ENCODE measurements at regions not wholly inside any gene's neighbourhood (a gene's known extent, or its start where the extent isn't known, plus 50 kb on each side); places are given as distances from the start of the nearest gene placed in this dataset.
"Not testable (repeated sequence)": the region's sequence is repeated elsewhere in the genome, so short reads cannot be mapped to it uniquely, and the experiment has no call there.

DNA sequence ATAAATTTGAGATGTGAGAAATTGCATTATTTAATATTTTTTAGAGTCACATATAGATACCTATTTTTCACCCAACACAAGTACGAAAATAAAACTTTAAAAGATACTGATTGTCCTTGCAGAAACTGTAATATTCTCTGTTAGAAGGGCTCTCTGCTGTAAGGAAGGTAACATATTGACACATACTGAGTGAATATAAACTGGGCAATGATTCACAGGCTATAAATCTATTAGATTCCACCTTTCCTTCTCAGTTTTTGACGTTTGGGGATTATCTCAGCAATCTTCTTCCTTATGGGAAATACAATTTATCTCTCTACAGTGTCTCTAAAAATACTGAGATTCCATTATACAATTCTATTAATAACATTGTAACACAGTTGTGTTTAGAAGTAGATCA, 229.1 kb upstream of the MAP2 start:
- no peak for DNase-seq

DNA sequence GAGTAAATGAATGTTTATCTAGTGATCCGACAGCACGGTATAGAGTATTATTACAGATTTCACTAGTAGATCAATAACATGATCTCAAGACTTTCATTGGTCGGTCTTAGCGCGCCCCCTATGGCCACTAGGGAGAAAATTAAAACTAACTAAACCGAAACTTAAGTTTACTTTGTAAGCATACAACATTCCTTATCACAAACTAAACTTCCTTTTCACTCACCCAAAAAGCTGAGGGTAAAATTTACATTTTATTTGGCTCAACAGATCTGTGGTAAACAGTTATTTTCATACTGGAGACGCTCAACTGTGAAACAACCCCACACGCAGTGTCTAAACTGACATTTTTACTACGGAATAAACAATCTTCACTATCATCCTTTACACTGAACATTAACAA, 215.6 kb upstream of the MAP2 start:
- DNase-seq = no peak

DNA sequence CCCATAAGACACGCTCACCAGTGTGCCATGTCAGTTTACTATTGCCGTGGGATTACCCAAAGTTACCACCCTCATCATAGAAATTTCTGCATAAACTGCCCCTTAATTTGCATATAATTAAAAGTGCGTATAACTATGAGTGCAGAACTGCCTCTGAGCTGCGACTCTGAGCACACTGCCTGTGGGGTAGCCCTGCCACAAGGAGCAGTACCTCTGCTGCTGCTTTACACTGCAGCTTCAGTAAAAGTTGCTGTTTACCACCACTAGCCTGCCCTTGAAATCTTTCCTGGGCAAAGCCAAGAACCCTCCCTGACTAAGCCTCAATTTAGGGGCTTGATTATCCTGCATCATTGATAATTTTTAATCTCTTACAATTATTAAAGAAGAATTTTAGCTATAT, 213.9 kb upstream of the MAP2 start:
- DNase-seq = no peak

DNA sequence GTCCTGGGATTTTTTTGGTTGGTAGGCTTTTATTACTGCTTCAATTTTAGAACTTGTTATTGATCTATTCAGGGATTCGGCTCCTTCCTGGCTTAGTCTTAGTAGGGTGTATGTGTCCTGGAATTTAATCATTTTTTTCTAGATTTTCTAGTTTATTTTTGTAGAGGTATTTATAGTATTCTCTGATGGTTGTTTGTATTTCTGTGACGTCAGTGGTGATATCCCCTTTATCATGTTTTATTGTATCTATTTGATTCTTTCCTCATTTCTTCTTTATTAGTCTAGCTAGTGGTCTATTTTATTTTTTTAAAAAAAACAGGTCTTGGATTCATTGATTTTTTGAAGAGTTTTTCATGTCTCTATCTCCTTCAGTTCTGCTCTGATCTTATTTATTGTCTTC, 193.3 kb upstream of the MAP2 start:
- DNase-seq = no peak

DNA sequence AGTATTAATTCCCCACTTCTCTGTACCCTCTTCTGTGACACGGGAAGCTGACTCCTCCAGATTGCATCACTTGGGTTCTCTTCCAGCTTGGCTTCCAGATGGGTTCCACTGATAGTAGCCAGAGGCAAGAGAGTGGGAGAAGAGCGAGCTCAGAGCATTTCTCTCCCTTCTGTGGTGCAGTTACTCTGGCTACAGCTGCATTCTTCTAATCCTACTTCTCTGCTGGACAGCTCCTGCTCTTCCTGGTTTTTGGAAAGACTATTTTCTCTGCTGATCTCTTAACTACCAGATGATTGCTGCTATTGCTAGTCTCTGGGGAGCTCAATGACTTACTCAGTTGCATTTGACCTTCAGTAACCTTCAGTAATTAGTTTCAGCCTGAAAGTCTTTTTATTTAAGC, 187.5 kb upstream of the MAP2 start:
- no peak for DNase-seq

DNA sequence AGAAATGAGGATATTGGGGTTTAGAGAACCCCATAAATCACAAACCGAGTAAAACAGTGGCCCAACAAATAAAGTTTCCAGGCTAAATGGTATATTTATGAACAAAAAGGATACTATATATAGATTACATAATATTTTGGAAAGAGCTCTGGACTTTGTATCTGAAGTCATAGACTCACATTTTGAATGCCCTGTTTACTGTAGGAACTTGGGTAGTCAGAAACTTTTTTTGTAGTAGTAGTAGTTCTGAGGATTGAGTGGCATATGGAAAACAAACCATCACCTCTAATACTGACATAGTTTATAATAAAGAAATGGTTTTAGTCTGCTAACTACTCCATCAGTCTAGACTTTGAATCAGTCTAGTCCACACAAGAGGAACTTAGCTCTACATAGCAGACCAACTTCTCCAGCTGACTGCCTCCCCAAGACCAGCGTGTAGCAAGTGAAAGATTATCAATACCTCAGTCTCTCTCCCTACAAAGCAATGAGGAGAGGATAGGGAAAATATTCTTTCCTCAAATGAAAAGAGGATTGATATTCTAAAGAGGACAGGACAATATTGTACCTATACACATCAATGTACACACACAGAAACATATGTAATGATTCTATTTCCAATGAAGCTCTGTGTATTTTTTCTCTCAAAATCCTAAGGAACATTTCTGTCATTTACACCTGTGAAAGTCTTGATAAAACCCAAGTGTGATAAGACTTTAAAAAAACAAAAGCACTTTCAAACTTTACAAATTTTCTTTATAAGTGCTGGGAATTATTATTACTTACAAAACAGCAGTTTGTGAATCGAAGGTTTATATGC, 184.9 kb upstream of the MAP2 start:
- no peak for DNase-seq

DNA sequence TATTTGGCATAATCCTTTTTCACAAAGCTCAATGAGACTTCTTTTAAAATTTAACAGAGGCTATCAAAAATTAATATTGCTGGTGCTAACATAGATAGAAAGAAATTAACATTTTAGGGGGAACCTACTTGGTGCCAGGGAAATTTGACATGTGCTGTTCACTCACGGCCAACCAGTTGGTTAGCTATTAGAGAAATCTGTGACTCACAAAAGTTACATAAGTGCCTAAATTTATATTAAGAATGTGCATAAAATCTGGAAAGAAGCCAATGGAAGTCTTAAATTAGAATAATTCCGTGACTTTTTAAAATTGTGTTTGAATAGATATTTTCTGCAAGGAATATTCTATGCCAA, 184.3 kb upstream of the MAP2 start:
- no peak for DNase-seq

DNA sequence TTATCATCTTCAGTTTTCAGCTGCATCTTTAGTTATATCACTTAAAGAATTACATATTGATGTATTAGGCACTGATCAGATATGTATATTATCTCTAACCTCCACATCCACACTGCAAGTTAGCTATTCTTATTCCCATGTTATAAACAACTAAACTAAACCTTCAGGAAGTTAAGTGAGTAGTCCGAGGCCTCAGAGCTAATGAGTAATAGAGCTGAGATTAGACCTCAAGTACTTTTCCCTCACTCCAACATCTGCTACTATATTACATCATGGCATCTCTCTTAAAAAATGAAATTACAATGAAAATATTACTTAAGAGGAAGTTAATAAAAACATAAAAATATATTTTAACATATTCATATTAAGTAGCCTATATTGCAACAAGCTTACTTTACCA, 183.6 kb upstream of the MAP2 start:
- DNase-seq = no peak

DNA sequence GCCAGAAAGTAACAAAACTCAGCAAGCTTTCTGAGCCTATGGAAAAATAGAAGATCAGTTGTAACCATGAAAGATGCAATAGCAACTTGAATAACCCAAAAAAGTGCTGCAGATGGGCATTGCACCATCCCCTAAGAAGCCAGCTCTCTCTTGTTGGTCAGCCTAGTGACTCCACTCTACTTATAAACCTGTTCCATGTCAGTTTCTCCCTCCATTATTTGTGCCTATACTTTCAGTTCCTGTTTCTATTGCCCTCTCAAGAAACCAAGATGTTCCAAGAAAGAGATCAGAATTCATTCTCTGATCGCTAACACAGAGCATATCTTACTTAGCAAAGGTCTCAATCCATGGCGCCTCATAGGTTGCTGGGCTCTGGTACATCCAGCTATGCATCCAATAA, 170.3 kb upstream of the MAP2 start:
- DNase-seq = no peak

DNA sequence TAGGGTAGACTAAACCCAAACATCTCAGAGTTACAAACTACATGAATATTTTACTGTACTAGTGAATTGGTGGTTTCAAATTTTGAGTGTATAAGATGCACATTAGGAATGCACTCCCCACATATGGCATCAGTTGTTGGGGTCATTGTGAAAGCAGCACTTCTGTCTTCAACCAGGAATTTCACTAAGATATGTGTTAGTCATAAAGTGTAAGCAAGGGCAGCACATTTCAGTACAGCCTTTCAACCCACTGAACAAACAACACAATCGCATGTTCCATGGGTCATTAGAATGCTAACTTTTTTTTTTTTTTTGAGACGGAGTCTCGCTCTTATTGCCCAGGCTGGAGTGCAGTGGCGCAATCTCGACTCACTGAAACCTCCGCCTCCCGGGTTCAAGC, 164.1 kb upstream of the MAP2 start:
- DNase-seq = no peak

DNA sequence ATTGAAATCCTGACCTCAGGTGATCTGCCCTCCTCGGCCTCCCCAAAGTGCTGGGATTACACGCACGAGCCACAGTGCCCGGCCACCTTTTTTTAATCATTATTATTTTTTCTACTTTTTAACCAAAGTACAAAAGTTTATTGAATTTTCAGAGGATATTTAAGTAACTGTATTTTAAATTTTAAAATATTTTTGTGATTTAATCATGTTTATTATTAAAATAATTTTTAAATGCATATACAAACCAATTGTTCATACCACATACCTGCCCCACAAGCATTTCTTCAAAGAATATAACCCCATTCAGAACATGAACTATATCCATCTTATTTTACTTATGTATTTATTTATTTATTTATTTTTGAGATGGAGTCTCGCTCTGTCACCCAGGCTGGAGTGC, 163.6 kb upstream of the MAP2 start:
- no peak for DNase-seq

DNA sequence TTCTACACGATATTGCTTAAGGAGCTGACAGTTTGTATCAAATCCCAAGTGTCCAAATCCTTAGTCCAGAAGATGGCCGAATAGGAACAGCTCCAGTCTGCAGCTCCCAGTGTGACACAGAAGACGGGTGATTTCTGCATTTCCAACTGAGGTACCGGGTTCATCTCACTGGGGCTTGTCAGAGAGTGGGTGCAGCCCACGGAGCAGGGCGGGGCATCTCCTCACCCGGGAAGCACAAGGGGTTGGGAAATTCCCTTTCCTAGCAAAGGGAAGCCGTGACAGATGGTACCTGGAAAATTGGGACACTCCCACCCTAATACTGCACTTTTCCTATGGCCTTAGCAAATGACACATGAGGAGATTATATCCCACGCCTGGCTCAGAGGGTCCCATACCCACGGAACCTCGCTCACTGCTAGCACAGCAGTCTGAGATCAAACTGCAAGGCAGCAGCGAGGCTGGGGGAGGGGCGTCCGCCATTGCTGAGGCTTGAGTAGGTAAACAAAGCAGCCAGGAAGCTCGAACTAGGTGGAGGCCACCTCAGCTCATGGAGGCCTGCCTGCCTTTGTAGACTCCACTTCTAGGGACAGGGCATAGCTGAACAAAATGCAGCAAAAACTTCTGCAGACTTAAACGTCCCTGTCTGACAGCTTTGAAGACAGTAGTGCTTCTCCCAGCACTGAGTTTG, 162.3 kb upstream of the MAP2 start:
- not testable (repeated sequence) for DNase-seq

DNA sequence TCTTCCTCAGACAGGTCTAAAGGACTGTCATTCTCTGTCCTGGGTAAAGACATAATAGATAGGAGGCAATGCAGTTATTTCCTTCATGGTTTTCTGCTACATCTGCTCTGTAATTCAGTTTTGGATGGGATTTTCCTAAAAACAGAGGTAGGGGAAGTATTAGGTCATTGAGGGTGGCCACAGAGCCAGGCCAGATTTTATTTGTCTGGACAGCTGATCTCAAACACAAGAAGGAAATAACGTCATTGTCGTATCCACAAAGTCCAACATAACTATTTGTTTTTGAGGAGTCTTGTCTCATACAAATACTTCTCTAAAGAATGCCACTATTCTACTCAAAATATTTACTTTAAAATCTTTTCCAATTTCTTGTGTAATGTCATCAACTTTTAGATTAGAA, 154.8 kb upstream of the MAP2 start:
- no peak for DNase-seq

DNA sequence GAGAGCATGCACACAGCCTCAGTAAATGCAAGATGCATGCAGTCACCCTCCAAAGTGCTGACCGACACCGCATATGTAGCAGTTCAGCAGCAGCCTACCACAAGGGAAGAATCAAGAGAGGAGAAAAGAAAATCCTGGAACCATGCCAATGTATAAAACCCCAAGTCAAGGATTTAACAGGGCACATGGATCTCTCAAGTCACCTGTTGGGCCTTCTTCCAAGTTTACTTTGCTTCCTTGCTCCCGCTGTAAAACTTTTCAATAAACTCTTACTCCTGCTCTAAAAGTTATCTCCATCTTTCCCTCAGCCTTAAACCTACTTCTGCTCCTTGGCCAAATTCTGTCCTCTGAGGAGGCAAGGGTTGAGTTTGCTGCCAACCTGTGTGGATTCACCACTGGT, 147.8 kb upstream of the MAP2 start:
- DNase-seq = no peak

DNA sequence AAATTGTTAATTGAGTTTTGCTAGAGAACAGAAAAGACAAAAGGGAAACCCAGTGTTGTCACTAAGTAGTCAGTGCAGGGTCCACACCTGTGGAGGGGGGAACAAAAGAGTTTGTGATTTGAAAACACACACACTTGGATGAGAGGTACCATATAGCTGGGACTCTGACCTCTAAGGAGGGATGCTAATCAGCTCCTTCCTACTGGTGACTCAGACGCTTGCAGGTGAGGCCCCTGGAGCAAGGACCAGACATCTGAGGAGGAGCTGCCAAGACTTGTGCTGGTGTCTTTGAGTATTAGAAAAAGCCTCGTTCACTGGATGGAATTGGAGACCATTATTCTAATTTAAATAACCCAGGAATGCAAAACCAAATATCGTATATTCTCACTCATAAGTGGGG, 146.4 kb upstream of the MAP2 start:
- DNase-seq = no peak

DNA sequence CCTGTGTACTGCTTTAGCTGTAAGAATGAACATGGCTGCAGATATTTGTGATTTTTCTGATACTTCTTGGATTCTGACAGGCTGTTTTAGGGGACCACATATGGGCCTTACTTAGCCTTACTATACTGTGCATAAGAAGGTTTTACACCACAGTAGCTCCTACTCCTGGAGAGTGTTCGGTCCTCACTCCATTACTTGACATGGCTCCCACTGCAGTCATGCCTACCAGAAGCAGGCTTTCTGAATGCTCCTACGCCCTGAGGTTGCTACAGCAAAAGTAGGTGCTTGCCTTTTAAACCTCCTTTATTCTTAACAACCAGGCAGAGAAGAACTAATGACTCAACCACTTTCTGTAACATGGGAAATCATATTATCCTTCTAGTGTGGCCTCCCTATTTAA, 125.2 kb upstream of the MAP2 start:
- no peak for DNase-seq

DNA sequence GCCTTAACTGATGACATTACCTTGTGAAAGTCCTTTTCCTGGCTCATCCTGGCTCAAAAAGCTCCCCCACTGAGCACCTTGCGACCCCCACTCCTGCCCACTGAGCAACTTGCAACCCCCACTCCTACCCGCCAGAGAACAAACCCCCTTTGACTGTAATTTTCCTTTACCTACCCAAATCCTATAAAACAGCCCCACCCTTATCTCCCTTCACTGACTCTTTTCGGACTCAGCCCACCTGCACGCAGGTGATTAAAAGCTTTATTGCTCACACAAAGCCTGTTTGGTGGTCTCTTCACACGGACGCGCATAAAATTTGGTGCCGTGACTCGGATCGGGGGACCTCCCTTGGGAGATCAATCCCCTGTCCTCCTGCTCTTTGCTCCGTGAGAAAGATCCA, 124.4 kb upstream of the MAP2 start:
- DNase-seq = not testable (repeated sequence)

DNA sequence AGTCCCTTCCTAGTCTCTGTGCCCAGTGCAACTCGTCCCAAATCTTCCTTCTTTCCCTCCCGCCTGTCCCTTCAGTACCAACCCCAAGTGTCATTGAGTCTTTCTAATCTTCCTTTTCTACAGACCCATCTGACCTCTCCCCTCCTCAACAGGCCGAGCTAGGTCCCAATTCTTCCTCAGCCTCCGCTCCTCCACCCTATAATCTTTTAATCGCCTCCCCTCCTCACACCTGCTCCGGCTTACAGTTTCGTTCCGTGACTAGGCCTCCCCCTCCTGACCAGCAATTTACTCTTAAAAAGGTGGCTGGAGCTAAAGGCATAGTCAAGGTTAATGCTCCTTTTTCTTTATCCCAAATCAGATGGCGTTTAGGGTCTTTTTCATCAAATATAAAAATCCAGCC, 123.1 kb upstream of the MAP2 start:
- DNase-seq = not testable (repeated sequence)

DNA sequence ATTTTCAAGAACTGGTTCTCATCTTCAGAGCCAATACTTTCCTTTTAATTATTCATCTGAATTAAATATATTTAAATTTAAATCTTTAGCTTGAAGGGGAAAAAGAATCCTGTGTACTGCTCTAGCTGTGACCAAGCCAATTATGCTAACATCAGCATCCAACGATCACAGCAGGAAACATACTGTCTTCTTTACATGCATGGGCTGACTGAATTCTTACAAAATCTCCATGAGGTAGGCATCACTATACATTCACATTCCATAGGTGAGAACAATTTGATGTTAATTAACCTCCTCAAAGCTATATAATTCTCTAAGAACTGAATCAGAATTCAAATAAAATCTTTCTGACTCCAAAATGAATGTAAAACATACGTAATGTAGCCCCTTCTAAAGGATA, 118.8 kb upstream of the MAP2 start:
- no peak for DNase-seq

DNA sequence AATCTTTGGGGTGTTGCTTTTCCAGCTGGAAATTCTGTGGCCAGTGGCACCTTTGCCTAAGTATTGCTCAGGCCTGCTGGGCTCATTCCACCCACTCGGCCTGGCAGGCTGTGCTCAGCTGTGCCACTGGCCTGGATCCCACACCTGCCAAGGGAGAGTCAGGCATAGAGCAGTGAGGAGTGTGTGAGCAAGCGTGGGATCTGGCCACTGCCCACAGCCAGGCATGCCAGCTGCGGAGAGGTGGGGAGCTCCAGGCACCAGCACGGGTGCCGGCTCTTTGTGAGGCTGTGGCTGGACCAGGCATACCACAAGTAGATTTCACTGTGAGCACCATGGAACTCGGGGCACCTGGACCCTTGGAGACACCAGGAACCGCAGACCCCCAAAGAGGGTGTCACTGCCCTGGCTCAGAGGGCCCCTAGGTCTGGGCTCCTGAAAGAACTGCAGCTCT, 118.1 kb upstream of the MAP2 start:
- DNase-seq = no peak

DNA sequence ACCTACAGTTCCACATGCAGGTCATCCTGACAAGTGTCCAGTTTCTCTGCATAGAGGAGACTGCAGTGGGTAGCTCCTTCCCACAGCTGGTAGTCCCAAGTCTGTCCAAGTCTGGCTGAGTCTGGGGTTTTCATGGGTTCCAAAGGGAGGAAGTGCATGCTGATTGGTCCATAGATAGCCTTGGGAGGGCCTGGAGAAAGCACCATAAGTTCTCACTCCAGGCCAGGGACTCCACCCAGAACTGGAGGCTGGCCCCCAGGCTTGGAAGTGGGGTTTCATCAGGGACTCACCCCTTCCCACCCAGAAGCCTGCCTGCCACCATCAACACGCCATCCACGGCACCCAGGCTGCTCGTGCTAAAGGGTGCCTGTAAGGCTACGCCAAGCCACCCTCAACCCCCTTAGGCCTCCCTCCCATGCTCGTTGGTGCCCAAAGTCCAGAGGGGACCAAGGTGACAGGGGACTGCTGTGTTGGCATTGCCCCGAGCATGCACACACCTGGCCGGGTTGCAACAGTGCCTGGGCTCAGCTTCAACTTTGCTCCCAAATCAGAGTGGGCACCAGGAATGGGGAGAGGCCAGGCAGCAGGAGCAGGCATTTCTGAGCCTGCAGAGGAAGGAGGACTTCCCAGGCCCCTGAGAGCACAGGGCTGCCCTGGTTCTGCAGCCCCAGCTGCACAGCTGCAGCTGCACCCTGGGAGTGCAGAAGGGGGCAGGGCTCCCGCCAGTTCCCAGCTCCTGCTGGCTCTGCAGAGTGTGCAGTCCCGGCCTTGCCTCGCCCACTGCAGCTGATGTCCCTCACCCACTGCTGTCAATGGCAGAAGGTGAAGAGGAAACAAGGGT, 116.5 kb upstream of the MAP2 start:
- DNase-seq = no peak

DNA sequence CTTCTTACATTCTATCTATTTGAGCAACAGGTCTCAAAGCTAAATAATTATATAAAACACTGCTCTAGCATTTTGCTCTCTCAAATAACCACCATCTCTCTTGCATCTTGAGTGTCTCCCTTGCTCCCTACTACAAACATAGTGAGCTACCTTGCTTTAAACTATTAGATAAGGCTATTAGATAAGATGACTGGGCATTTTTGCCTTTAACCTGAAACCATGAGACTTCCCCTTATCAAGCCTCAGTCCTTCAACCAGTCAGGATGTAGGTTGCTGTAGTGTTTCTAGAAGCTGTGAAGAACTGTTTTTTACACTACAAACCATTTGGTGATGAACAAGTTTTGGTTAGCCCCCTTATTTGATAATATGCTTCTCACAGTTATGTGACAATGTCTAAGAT, 115.4 kb upstream of the MAP2 start:
- DNase-seq = no peak

DNA sequence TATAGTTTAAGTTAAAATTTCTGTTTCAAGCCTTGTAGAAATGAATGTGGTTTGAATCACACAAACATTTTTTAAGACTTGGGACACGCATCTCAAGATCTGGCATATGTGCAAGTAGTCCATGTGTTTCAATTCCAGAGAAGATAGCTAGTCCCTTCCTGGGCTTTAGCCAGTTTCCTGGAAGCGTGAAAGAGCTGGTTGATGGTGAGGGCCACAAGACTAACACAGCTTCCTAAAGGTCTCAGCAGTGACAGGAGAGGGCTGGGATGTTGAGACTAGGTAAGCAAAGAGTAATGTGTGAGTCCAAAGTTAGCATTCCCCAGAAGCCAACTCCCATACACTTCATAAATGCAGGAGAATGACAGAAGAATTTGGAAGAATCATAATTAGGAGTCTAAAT, 111.9 kb upstream of the MAP2 start:
- no peak for DNase-seq

DNA sequence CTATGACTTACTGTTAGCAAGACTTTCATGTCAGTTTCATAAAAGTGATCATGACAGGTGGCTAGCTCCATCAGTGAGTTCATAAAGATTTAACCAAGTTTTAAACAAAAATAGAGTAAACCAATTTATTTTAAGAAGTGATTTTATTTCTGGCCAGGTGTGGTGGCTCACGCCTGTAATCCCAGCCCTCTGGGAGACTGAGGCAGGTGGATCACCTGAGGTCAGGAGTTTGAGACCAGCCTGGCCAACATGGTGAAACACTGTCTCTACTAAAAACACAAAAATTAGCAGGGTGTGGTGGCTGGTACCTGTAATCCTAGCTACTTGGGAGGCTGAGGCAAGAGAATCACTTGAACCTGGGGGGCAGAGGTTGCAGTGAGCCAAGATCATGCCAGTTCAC, 111.4 kb upstream of the MAP2 start:
- DNase-seq = not testable (repeated sequence)
